HFF-Myc (cell line): ENCODE measurements at regions not wholly inside any gene's neighbourhood (a gene's known extent, or its start where the extent isn't known, plus 50 kb on each side); places are given as distances from the start of the nearest gene placed in this dataset.

Experiments
- DNase-seq: peaks from one replicate; pipeline ENCODE4 v3.0.0-alpha.2; 2011; ENCODE audit warnings: low read depth; ENCODE audit errors: extremely low read depth
- H3K4me3 ChIP-seq: replicated peaks from 2 replicates; pipeline ENCODE4 v1.5.1; 2011; ENCODE audit warnings: low read depth, mild to moderate bottlenecking, control low read depth, low read length
- CTCF ChIP-seq: IDR thresholded peaks from 2 replicates; pipeline ENCODE4 v1.5.1; 2012; ENCODE audit warnings: mild to moderate bottlenecking, low read depth, low read length, control low read depth; ENCODE audit errors: missing control alignments

- DNase-seq: no peak
- TF ChIP-seq CTCF: no peak
Measured at GRCh38 chr4:54973784-54974183, 151.6 kb downstream of the KDR start.

DNA sequence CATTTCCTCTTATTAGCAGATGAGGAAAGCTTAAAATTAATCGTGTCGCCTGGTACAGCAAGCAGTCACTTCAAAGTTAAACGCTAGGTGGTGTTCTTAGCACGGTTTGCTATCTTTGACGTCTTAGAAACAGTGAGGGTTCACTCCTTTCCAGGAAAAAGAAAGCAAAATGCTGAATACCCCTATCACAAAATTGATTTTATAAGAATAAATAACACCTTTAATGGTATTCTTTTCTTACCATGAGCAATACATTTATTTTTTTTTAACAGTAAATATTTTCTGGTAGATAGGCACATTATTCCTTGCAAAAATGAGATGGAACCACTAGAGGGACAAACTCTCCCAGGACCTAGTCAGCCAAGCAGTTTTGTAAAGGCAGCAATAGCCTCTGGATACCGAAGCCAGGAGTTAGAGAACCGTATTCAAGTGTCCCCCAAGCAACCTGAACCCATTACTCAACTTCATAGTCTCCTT, 153.9 kb downstream of the KDR start:
- DNase-seq: peak; percentile 10

More at GRCh38 chr4:54973784-54974183, 151.6 kb downstream of the KDR start:
- no peak overlapping the region for H3K4me3 ChIP-seq

DNA sequence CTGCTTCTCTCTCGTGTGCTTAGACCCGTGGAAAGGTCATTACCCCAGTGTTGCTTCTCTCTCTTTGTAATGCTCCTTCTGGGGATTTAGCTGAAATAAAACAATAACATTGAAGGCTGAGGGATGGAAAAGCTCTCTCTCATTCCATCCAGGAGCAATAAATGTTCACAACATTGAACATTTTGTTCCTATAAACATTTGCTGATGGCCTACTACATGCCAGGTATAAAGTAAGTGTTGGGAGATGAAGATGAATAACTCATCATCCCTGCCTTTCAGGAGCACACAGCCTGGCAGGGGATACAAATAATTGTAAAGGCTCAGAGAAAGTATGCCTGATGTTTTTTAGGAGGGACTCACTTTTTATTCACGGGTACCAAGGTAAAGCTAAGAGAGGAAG, 158.1 kb downstream of the KDR start:
- no peak for DNase-seq
- no peak for TF ChIP-seq CTCF
- no peak overlapping the region for H3K4me3 ChIP-seq

More for the DNA sequence above, 153.9 kb downstream of the KDR start:
- H3K4me3 ChIP-seq: no peak overlapping the region
- TF ChIP-seq CTCF: peak; percentile 56

DNA sequence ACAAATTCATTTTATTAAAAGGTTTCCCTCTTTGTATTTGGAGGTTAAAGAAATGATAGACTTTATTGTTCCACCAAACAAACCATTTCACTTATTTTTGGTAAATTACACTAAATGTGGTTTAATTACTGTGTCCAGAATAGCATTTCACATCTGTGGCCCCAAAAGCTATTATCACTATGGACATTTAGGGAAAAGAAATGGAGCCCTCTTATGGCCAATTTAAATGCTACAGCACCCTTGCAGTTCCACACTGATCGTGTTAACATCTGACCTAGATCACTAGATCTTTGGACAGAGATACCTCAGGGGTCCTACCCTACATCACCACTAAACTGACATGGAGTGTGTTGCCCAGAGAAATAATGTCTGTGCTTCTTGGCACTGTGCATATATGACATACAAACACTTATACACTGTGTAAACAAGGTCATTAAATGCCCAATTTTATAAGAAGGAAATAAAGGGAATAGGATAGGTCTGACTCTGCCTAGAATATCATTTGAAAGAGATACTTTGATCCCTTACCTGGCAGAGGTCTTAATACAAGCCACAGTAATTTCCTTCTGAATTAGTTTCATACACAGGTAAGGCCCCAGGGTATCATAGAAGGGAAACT, 163.9 kb downstream of the KDR start:
- peak; percentile 6 for DNase-seq
- no peak overlapping the region for H3K4me3 ChIP-seq
- peak; percentile 36 for TF ChIP-seq CTCF

DNA sequence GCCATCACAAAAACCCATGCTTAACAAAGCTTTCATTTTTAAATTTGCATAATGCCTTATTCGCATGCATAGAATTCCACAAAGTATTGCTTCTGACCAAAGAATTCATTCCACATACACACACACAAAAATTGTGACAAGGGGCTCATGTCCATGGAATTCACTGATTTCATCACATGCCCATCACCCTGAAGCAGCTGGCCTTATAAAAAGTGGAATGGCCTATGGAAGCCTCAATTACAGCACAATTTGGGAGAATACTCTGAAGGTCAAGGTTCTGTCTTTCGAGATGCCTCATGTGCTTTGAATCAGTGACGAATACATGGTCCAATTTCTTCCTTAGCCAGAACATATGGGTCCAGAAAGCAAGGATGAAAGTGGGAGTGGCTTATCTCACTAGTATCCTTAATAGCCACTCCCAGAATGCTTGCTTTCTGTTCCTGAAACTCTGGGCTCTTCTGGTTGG, 165.7 kb downstream of the KDR start:
- no peak for TF ChIP-seq CTCF
- peak; percentile 9 for DNase-seq
- no peak overlapping the region for H3K4me3 ChIP-seq

DNA sequence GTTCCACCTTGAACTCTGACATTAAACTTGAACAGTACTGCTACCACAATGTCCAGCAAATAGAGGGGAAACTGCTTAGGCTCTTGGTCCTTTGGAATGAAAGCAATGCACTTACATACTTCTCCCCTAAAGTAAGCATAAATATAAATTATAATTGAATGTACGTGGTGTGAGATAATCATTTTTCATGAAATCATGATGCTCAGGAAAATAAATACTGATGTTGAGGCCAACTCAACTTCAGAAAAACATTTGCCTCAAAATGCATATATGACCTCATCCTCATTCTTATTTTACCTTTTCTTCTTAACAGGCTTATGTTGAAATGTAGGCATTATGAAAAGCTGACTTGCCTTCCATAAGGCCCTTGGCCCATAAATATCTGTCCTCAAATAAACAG, 166.3 kb downstream of the KDR start:
- DNase-seq: no peak
- no peak overlapping the region for H3K4me3 ChIP-seq
- TF ChIP-seq CTCF: no peak

DNA sequence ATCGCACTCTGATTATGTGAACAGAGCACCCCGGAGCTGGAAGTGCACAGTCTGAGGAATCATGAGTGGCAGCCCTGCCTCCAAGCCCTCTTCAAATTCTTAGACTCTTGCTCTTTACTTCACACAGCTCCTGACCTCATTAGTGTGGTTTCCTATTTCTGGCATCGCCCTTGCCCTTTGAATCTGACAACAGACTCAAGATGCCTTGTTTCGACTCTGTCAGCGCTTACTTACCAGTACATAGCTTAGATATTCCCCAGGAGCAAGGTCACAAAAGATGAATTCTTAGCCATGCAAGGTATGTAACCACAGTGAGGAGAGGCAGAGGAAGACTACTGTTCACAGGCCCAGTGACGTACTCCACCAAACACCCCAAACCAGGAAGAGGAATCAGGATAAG, 167.2 kb downstream of the KDR start:
- H3K4me3 ChIP-seq: no peak overlapping the region
- no peak for TF ChIP-seq CTCF
- no peak for DNase-seq
